ENCODE measurements at regions not wholly inside any gene's neighbourhood (a gene's known extent, or its start where the extent isn't known, plus 50 kb on each side); places are given as distances from the start of the nearest gene placed in this dataset.

- no TSS peak for BruUV-seq (replicated peaks)
- ChIA-PET RAD21 (ENCODE audit: low non-redundant PET in 1 of 2, low total read pairs in 2 of 2, uncharacterized antibody in 2 of 2, unreplicated experiment in 2 of 2) (no interaction called here), POLR2A (no interaction called here), CTCF (no interaction called here)
- no peaks in the 10 kb centered on the region for H3K9me3 ChIP-seq (ENCODE audit: control insufficient read depth in 1 of 2, insufficient read depth in 1 of 2, low read depth in 1 of 2, low read length in 2 of 2)
- no peak overlapping the region for H3K4me2 ChIP-seq (ENCODE audit: low read length)
- H3K4me1 ChIP-seq (ENCODE audit: control insufficient read depth in 1 of 2, insufficient read depth in 2 of 2, low read length in 2 of 2) = no peaks in the 10 kb centered on the region
- no peak for ATAC-seq
- no peak overlapping the region for H3K4me3 ChIP-seq (replicated peaks in 1 of 2; ENCODE audit: low read depth in 1 of 2, low read length in 2 of 2)
- no peaks in the 10 kb centered on the region for H3K27me3 ChIP-seq (ENCODE audit: insufficient read depth, low read length)
- TF ChIP-seq, protein P1, sequence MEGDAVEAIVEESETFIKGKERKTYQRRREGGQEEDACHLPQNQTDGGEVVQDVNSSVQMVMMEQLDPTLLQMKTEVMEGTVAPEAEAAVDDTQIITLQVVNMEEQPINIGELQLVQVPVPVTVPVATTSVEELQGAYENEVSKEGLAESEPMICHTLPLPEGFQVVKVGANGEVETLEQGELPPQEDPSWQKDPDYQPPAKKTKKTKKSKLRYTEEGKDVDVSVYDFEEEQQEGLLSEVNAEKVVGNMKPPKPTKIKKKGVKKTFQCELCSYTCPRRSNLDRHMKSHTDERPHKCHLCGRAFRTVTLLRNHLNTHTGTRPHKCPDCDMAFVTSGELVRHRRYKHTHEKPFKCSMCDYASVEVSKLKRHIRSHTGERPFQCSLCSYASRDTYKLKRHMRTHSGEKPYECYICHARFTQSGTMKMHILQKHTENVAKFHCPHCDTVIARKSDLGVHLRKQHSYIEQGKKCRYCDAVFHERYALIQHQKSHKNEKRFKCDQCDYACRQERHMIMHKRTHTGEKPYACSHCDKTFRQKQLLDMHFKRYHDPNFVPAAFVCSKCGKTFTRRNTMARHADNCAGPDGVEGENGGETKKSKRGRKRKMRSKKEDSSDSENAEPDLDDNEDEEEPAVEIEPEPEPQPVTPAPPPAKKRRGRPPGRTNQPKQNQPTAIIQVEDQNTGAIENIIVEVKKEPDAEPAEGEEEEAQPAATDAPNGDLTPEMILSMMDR (IDR thresholded peaks at IDR 0.05 in 2 of 3, conservative IDR thresholded peaks at IDR 0.05 in 1 of 3; ENCODE audit: borderline replicate concordance in 1 of 3, insufficient read depth in 1 of 3, low read depth in 2 of 3, low read length in 2 of 3) = peak in 2 of 3 experiments; percentile 18 to 34; a peak in 3 of 6 replicates
- no peak for TF ChIP-seq SP1 (IDR thresholded peaks at IDR 0.05; ENCODE audit: low read depth)
- no peaks in the 10 kb centered on the region for H3K36me3 ChIP-seq (ENCODE audit: control insufficient read depth in 1 of 2, insufficient read depth in 2 of 2, low read length in 2 of 2)
- H2AFZ ChIP-seq (ENCODE audit: low read depth, low read length, poor library complexity, severe bottlenecking) = no peak overlapping the region
- no peak overlapping the region for H3K9ac ChIP-seq (ENCODE audit: low read length)
- H3K79me2 ChIP-seq (ENCODE audit: insufficient read depth, low read length) = no peaks in the 10 kb centered on the region
- no peak overlapping the region for H3K27ac ChIP-seq (ENCODE audit: low read depth, low read length)
- intact Hi-C loops (cut with micrococcal nuclease) = no loop called here
- DNase-seq (ENCODE audit: low read depth, low spot score) = no peak
- no peaks in the 10 kb centered on the region for H3K9me2 ChIP-seq (ENCODE audit: insufficient read depth)
- H4K20me1 ChIP-seq (ENCODE audit: insufficient read depth) = no peaks in the 10 kb centered on the region
Observed at GRCh38 chr11:29634244-29634643, 382.6 kb downstream of the KCNA4 start.

GRCh38 chr11:29629286-29629685, 387.5 kb downstream of the KCNA4 start:
- Histone ChIP-seq H3K4me1 (ENCODE audit: control insufficient read depth in 1 of 2, insufficient read depth in 2 of 2, low read length in 2 of 2) (no peaks in the 10 kb centered on the region), H2AFZ (ENCODE audit: low read depth, low read length, poor library complexity, severe bottlenecking) (no peak overlapping the region), H3K4me2 (ENCODE audit: low read length) (no peak overlapping the region), H3K27me3 (ENCODE audit: insufficient read depth, low read length) (no peaks in the 10 kb centered on the region), H3K9me3 (ENCODE audit: control insufficient read depth in 1 of 2, insufficient read depth in 1 of 2, low read depth in 1 of 2, low read length in 2 of 2) (no peaks in the 10 kb centered on the region), H3K36me3 (ENCODE audit: control insufficient read depth in 1 of 2, insufficient read depth in 2 of 2, low read length in 2 of 2) (no peaks in the 10 kb centered on the region), H3K9me2 (ENCODE audit: insufficient read depth) (no peaks in the 10 kb centered on the region), H3K4me3 (replicated peaks in 1 of 2; ENCODE audit: low read depth in 1 of 2, low read length in 2 of 2) (no peak overlapping the region), H3K9ac (ENCODE audit: low read length) (no peak overlapping the region), H4K20me1 (ENCODE audit: insufficient read depth) (no peaks in the 10 kb centered on the region), H3K79me2 (ENCODE audit: insufficient read depth, low read length) (no peaks in the 10 kb centered on the region), H3K27ac (ENCODE audit: low read depth, low read length) (no peak overlapping the region)
- ATAC-seq (no peak), DNase-seq (ENCODE audit: low read depth, low spot score) (no peak)
- TF ChIP-seq MAX (IDR thresholded peaks at IDR 0.05) = no peak
- no peak for TF ChIP-seq ZFX (IDR thresholded peaks at IDR 0.05)
- ChIA-PET RAD21 (ENCODE audit: low non-redundant PET in 1 of 2, low total read pairs in 2 of 2, uncharacterized antibody in 2 of 2, unreplicated experiment in 2 of 2) (no interaction called here), POLR2A (no interaction called here), CTCF (no interaction called here)
- BruUV-seq (replicated peaks) = no TSS peak
- intact Hi-C loops (cut with micrococcal nuclease) = no loop called here
